Fibroblast of mammary gland (primary cell): ENCODE measurements at regions not wholly inside any gene's neighbourhood (a gene's known extent, or its start where the extent isn't known, plus 50 kb on each side); places are given as distances from the start of the nearest gene placed in this dataset.

ENCODE experiments used
- DNase-seq: peaks from one replicate; pipeline ENCODE4 v3.0.0-alpha.2; 2010; ENCODE audit warnings: low read depth
- H3K4me3 ChIP-seq: 2 replicates; pipeline ENCODE4 v1.5.1; 2011; ENCODE audit warnings: low read depth, mild to moderate bottlenecking, low read length, moderate library complexity; ENCODE audit not compliant: control insufficient read depth
- TF ChIP-seq, protein P1 (sequence below): conservative IDR thresholded peaks from 2 replicates; pipeline ENCODE4 v1.5.1; 2011; ENCODE audit warnings: low read depth, low read length, inconsistent platforms; ENCODE audit not compliant: control insufficient read depth, insufficient read depth

DNA sequence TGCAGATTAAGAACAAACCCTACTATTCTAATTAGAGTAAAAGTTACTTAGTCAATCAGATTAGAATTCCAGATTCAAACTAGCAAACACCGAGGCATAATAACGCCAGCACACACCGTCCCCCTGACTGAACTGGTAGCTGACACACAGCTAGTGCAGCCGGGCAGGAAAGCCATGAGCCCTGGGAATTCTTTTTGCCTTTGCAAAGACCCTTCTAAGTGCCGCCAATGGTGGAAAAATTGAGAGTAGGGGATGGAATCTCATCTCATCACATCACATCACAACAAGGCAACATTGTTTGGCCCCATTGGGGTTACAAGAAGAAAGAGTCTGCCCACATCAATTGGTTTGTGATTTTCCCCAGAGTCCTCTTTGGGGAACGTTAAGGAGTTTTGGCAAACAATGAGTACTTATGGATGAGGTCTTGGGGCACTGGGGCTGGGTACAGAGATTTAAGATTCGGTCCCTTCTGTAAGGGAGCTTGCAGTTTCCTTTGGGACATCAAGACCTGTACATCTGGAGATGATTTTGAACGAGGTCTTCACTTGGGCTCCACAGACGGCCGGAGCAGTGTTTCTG lies 120.4 kb upstream of the MEF2A start:
- no peak for DNase-seq
- H3K4me3 ChIP-seq, result no peak overlapping the region
- TF ChIP-seq, protein P1, sequence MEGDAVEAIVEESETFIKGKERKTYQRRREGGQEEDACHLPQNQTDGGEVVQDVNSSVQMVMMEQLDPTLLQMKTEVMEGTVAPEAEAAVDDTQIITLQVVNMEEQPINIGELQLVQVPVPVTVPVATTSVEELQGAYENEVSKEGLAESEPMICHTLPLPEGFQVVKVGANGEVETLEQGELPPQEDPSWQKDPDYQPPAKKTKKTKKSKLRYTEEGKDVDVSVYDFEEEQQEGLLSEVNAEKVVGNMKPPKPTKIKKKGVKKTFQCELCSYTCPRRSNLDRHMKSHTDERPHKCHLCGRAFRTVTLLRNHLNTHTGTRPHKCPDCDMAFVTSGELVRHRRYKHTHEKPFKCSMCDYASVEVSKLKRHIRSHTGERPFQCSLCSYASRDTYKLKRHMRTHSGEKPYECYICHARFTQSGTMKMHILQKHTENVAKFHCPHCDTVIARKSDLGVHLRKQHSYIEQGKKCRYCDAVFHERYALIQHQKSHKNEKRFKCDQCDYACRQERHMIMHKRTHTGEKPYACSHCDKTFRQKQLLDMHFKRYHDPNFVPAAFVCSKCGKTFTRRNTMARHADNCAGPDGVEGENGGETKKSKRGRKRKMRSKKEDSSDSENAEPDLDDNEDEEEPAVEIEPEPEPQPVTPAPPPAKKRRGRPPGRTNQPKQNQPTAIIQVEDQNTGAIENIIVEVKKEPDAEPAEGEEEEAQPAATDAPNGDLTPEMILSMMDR, result no peak

DNA sequence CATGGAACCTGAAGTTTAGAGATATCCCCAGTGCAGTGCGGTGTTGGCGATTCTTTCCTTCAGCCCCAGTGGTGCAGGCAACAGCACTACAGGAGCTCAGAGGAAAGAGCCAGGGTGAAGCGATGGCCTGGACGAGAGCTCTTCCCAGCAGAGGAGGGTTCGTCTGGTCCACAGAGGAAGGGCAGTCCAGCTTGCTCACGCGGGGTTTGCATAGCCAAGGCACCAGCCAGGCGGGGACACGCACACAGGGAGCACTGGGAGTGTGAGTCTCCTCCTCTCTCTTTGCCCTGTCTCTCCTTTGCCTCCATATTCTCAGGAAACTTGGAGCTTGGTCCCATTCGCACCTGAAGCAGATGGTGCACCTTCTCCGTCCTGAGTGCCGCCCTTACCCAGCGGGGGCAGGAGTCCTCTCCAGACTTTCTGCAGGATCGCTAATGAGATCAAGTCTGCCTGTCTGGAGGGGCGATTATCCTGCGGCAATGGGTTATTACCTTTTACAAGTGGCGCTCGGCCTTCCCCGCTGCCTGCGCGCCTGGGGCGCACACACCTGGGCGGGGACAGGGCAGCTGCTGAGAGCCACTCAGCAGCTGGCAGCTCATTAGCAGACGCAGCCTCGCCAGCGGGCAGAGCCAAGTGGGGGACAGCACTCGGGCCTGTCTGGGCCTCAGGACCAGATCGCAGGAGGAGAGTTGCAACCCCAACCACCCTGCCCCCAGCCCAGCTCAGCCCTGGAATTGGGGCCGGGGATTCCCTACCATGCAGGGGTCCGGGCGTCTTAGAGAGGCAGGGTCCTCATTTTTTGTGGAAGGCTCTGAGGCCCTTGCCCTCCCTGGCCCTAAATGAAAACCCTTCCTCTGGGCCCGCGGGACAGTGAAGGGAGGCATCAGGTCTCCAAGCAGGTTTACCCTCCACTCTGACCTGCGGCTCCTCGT lies 119.0 kb upstream of the MEF2A start:
- H3K4me3 ChIP-seq, result no peak overlapping the region
- DNase-seq, result no peak
- TF ChIP-seq, protein P1, result no peak

DNA sequence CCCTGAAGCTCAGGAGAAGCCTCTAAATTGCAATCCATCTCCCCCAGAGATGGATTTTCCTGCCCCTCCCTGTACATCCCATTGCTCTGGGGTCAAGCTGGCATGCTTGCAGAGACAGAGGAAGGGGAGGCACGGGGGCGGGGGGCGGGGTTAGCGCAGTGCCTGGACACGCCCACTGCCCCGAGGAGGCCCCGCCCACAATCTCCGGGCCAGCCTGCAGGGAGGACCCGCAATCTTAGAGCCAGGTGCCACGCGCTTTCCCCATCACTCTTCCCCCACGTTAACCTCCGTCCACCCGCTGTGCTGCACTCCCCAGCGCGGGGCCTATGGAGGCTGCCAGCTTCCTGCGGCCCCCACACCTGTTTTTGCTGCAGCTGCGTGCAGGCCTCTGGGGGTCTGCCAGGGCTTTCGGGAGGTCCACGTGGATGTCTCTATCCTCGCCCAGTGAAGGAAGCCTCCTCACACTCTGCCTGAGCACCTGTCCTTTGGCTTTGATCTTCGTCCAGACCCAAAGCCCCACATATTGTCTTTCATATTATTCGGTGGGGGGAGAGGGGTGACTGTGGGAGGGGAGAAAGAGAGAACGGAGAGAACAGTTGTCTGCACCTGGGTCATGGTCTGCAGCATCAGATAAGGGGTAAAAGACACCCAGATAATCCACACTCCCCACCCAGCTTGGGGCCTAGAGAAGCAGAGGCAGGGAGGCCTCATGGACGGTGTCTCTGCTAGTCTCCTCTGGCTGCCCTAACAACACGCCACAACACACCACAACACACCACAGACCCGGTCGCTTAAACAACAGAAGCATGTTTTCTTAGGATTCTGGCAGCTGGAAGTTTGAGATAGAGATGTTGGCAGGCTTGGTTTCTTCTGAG lies 118.0 kb upstream of the MEF2A start:
- H3K4me3 ChIP-seq, result no peak overlapping the region
- TF ChIP-seq, protein P1, result no peak
- no peak for DNase-seq

DNA sequence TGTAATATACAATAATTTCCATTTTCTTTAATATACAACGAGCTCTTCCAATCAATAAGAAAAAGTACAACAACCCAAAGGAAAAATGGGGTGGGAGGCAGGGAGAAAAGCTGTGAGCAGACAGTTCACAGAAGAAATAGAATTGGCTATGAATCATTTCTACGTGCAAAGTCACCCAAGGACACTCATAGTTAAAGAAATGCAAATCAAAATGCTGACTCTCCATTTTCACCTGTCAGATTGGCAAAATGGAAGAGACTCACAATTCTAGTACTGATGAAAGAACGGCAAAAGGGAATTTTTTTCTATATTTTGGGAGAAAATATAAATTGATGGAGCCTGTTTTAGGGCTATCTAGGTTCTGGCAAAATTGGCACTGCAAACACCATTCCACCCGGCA lies 116.3 kb upstream of the MEF2A start:
- DNase-seq, result no peak

DNA sequence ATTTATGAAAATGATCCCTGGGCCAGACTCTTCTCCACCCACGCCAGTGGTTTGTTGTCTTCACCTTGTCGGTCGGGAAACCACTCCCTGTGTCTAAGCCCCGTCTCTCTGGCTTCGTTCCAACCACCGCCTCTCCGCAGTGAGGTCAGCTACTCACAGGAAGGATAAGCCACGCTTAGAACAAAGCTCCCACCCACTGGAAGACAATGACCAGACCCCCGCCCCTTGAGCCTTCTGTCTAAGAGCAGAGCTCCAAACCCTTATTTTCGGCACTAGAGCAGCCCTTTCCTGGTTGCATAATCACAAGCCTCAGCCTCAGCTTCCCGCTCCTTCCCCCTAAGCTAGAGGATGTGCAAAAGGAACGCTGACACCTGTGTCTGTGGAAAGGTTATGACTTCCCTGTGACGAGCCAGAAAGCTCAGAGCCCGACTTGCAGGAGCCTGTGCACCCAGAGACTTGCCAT lies 114.9 kb upstream of the MEF2A start:
- H3K4me3 ChIP-seq, result no peak overlapping the region
- peak; percentile 75 for DNase-seq
- TF ChIP-seq, protein P1, result no peak

More for the DNA sequence above, 116.3 kb upstream of the MEF2A start:
- no peak overlapping the region for H3K4me3 ChIP-seq
- TF ChIP-seq, protein P1, result no peak

DNA sequence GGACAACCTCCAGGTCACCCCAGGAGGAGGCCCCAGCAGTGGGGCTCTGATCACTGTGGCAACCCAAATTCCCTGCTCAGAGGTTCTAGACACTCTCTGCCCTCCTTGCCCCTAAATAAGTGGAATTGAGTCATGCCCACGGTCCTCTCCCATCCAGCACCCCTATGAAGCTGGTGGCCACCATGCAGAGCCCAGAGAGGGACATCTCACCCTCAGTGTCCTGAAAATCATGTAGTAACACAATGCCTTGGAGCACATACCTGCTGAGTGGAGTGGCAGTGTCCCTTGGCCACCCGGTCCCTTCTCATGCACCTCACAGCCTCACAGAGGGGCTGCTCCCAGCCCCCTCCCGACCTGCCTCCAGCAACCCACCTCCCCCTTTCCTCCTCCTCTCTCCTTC lies 114.3 kb upstream of the MEF2A start:
- H3K4me3 ChIP-seq, result no peak overlapping the region
- TF ChIP-seq, protein P1, result no peak
- DNase-seq, result no peak
